Gastrocnemius medialis (tissue), 4 donors: ENCODE measurements at regions not wholly inside any gene's neighbourhood (a gene's known extent, or its start where the extent isn't known, plus 50 kb on each side); places are given as distances from the start of the nearest gene placed in this dataset.

Experiments
- ATAC-seq, 2 donors: fragments of 150-250 bp; one replicate each; pipeline ENCODE4 v1.9.1; 2016
- DNase-seq, 2 donors: peaks; one replicate each; pipeline ENCODE4 v3.0.0-alpha.2; 2019
- H3K27ac ChIP-seq, 4 donors: fragments of 200-600 bp; sonication (generic); 1 replicate in 1 of 4; 2 replicates in 3 of 4; pipeline ENCODE4 v1.5.1; 2016 to 2018; ENCODE audit warnings: mild to moderate bottlenecking in 2 of 4, moderate library complexity in 1 of 4
- H3K27me3 ChIP-seq, 3 donors: fragments of 200-600 bp; sonication (generic) in 2 of 3; 1 replicate in 1 of 3; 2 replicates in 2 of 3; pipeline versions ENCODE4 v1.5.1 to v1.6.0; 2016 to 2019; ENCODE audit warnings: mild to moderate bottlenecking in 1 of 3, moderate library complexity in 1 of 3
- H3K36me3 ChIP-seq, 2 donors: fragments of 200-600 bp; sonication (generic) in 1 of 2; one replicate each; pipeline ENCODE4 v1.5.1; 2017 to 2018
- H3K4me1 ChIP-seq, 2 donors: fragments of 200-600 bp; sonication (generic) in 1 of 2; one replicate each; pipeline ENCODE4 v1.5.1; 2016 to 2017; ENCODE audit warnings: mild to moderate bottlenecking in 2 of 2
- H3K4me3 ChIP-seq, 4 donors: fragments of 200-600 bp; sonication (generic) in 3 of 4; 1 replicate in 1 of 4; 2 replicates in 3 of 4; pipeline ENCODE4 v1.5.1; 2016 to 2019; ENCODE audit warnings: mild to moderate bottlenecking in 2 of 4
- H3K9me3 ChIP-seq, 3 donors: fragments of 200-600 bp; sonication (generic) in 2 of 3; 1 replicate in 1 of 3; 2 replicates in 2 of 3; pipeline ENCODE4 v1.5.1; 2016 to 2019
- POLR2A ChIP-seq, 2 donors: fragments of 450-650 bp; IDR thresholded peaks; one replicate each; pipeline ENCODE4 v1.6.1; 2017; ENCODE audit warnings: antibody characterized with exemption in 2 of 2, mild to moderate bottlenecking in 2 of 2, moderate library complexity in 2 of 2
- in situ Hi-C, 4 donors: fragments of 200-750 bp; cut with MboI; loops; one replicate each; pipeline versions ENCODE4 v1.15.0 to v1.8.0; 2017; ENCODE audit warnings: low sequenced_read_pairs in 4 of 4
- intact Hi-C: fragments of 100-400 bp; cut with DNase I; formaldehyde crosslinking; loops from one replicate; pipeline ENCODE4 v1.15.1; 2023; ENCODE audit warnings: low total_unique reads
- TF ChIP-seq, protein P1 (sequence below), 5 experiments: fragments of 450-650 bp in 3 of 5; fragments of 200-600 bp in 2 of 5; sonication (generic) in 2 of 5; IDR thresholded peaks in 4 of 5; conservative IDR thresholded peaks in 1 of 5; 1 replicate in 4 of 5; 2 replicates in 1 of 5; pipeline ENCODE4 v1.5.1; 2016 to 2019; ENCODE audit warnings: antibody characterized with exemption in 5 of 5, mild to moderate bottlenecking in 3 of 5, moderate library complexity in 3 of 5

DNA sequence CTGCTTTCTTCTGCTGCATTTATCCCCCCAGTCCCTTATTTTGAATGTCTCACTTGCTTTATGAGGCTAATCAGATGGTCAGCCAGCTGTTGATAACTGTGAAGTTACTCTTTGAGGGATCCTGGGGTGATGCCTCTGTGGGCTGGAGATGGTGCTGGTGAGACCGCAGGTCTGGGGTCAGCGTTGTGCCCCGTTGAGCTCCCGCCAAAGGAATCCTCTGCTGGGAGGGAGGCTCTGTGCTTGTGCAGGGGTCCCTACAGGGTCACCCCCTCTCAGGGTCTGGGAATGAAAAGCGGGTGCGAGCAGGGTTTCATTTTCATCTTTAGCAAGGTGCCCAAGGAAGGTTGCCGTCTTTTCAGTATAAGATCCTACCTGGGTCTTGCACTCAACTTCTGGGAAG, 161.2 kb upstream of the RTL1 start:
- no peak for ATAC-seq
- in situ Hi-C loops (no loop called here), intact Hi-C loops (no loop called here)
- no peak overlapping the region for H3K27ac ChIP-seq
- H3K9me3 ChIP-seq, result no peaks in the 10 kb centered on the region
- H3K4me3 ChIP-seq, result no peak overlapping the region
- no peaks in the 10 kb centered on the region for H3K4me1 ChIP-seq
- DNase-seq, result no peak
- no peaks in the 10 kb centered on the region for H3K36me3 ChIP-seq
- H3K27me3 ChIP-seq, result no peaks in the 10 kb centered on the region
- TF ChIP-seq, protein P1, sequence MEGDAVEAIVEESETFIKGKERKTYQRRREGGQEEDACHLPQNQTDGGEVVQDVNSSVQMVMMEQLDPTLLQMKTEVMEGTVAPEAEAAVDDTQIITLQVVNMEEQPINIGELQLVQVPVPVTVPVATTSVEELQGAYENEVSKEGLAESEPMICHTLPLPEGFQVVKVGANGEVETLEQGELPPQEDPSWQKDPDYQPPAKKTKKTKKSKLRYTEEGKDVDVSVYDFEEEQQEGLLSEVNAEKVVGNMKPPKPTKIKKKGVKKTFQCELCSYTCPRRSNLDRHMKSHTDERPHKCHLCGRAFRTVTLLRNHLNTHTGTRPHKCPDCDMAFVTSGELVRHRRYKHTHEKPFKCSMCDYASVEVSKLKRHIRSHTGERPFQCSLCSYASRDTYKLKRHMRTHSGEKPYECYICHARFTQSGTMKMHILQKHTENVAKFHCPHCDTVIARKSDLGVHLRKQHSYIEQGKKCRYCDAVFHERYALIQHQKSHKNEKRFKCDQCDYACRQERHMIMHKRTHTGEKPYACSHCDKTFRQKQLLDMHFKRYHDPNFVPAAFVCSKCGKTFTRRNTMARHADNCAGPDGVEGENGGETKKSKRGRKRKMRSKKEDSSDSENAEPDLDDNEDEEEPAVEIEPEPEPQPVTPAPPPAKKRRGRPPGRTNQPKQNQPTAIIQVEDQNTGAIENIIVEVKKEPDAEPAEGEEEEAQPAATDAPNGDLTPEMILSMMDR (IDR thresholded peaks at IDR 0.05 in 4 of 5, conservative IDR thresholded peaks at IDR 0.05 in 1 of 5), result no peak
- no peak for TF ChIP-seq POLR2A (IDR thresholded peaks at IDR 0.05)

DNA sequence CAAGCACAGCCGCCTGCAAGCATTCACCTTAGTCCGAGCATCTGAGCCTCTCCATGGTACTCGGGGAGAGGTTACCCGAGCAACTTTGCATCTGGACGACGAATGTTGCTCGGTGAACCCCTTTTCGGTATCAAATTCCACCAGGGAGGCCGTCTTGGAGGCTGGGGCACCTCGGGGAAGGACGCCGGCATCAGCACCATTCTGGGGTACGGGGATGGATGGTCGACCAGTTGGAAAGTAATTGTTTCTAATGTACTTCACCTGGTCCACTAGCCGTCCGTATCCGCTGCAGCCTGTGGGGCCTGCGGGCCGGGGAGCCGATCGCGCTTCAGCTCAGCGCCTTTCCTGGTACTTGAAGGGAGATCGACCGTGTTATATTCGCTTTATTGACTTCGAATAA, 161.7 kb upstream of the RTL1 start:
- no peaks in the 10 kb centered on the region for H3K4me1 ChIP-seq
- no peaks in the 10 kb centered on the region for H3K27me3 ChIP-seq
- intact Hi-C loops (no loop called here), in situ Hi-C loops (no loop called here)
- H3K27ac ChIP-seq, result no peak overlapping the region
- DNase-seq (no peak), ATAC-seq (no peak)
- TF ChIP-seq, protein P1 (IDR thresholded peaks at IDR 0.05 in 4 of 5, conservative IDR thresholded peaks at IDR 0.05 in 1 of 5), result no peak
- TF ChIP-seq POLR2A (IDR thresholded peaks at IDR 0.05), result no peak
- no peaks in the 10 kb centered on the region for H3K9me3 ChIP-seq
- no peak overlapping the region for H3K4me3 ChIP-seq
- no peaks in the 10 kb centered on the region for H3K36me3 ChIP-seq

DNA sequence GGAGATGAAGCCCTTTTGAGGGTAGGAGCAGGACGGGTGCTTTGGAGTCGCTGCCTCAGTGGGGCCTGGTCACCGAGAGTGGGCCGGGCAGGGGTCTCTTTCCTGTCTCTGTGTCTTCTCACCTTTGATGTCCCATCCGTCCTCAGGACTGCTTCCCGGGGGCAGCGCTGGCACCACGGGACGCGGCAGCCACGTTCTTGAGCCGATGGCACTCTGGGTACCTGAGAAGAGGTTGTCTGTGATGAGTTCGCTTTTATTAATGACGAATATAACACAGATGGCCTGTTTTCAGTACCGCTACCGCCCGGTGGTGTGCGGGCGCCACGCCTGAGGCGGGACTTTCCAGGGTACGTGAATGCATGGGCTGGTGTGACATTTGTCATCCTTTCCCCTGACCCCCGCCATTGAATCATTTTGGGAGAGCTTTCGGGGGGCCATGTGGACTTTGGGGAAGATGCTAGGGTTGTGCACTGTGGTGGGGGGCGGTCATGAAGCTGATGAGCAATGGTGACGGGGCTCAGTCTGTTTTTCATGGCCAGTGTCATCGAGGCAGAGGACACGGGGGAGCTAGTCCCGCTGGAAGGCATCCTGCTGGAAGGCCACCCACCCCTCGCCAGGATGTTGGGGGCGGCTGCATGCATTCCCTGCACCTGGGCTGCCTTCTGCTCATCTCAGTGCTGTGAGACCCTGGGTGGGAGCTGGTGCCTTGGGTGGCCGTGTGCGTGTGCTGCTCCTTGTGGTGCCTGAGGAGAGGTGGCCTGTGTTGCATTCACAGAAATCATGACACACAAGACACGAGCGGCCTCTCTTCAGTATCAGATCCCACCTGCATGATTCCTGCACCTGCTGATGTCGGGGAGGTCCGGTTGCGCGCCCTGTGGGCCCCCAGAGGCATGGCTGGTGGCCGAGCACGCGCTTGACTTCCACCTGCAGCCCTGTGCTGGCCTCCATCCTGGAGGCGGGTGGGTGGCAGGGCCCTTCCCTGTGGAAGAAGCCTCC, 162.5 kb upstream of the RTL1 start:
- ATAC-seq, result no peak
- Histone ChIP-seq H3K36me3 (no peaks in the 10 kb centered on the region), H3K27me3 (no peaks in the 10 kb centered on the region), H3K4me3 (no peak overlapping the region), H3K27ac (no peak overlapping the region), H3K4me1 (no peaks in the 10 kb centered on the region), H3K9me3 (no peaks in the 10 kb centered on the region)
- TF ChIP-seq, protein P1 (IDR thresholded peaks at IDR 0.05 in 4 of 5, conservative IDR thresholded peaks at IDR 0.05 in 1 of 5), result no peak
- TF ChIP-seq POLR2A (IDR thresholded peaks at IDR 0.05), result no peak
- DNase-seq, result peak in 1 of 2 donors; percentile 7
- in situ Hi-C loops, result no loop called here
- intact Hi-C loops, result no loop called here

DNA sequence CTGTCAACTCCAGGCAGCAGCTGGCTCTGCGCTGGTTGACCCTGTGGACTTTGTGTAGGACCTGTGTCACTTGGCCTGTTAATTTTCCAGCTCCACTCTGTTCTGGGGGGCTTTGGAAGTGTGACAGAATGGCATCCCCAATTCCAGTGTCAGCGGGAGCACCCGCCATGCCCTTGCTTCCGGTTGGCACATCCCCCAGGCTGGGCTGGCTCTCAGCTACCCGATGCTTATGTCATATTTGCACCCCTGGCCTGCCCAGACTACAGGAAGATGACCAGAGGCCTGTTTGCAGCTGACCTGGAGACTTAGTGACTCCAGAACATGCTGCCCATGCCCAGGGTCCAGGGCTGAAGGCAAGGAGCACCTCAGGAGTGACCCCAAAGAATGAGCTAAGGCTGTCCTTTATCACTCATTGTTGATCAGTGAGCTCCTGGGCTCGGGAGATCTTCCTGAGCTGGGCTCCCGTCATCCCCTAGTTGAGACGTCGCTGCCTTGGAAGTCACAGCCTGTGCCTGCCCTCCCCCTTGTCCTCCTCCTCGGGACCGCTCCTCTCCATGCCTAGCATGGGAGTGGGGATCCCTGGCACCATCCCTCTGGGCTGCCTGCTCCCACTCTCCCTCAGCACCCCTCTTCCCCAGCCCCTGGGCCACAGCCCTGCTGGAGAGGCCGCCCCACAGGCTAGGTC, 163.4 kb upstream of the RTL1 start:
- TF ChIP-seq POLR2A (IDR thresholded peaks at IDR 0.05), result no peak
- TF ChIP-seq, protein P1 (IDR thresholded peaks at IDR 0.05 in 4 of 5, conservative IDR thresholded peaks at IDR 0.05 in 1 of 5), result no peak
- Histone ChIP-seq H3K4me3 (no peak overlapping the region), H3K27ac (no peak overlapping the region), H3K36me3 (no peaks in the 10 kb centered on the region), H3K27me3 (no peaks in the 10 kb centered on the region), H3K9me3 (no peaks in the 10 kb centered on the region), H3K4me1 (no peaks in the 10 kb centered on the region)
- ATAC-seq, result no peak
- in situ Hi-C loops (no loop called here), intact Hi-C loops (no loop called here)
- DNase-seq, result peak in 1 of 2 donors; percentile 4
